ENCODE measurements at regions not wholly inside any gene's neighbourhood (a gene's known extent, or its start where the extent isn't known, plus 50 kb on each side); places are given as distances from the start of the nearest gene placed in this dataset.

DNA sequence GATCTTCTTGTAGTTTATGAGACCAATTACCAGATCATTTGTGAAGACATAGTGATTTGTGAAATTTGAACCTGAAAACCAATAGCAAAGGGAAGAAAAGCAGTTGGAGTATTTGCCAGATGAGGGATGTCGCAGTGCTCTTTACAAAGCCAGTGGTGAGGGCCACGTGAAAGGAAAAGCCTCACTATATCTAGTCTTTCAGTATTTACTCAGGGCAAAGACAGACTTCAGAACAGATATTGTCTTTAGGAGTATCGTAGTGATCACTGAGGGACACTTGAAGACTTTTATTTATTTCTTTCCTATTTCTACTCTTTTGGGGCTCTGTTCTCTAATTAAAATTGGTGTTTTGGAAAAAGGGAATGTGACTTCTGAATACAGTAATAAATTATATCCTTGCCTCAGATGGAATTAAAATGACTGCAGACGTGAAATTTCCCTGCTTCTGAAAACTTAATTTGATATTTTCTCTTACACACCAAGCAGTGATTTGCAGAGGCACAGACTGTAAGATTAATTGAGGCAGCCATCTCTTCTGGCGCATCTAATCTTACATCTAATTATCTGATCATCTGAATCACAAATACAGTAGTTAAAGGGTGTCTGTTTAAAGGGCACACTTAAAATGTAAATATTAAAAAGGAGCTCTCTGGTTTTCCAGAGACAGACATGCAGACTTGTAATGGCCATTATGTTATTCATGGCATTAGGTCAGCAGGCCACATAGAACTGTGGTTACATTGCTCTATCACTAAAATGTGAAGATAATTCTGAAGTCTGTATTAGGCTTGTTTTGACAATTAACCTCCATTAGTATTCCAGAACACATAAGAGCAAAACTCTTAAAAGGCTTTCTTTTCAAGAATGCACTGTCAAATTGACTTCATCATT, 193.0 kb upstream of the GOLIM4 start:
- no peaks in the 10 kb centered on the region for H3K36me3 ChIP-seq (ENCODE audit: insufficient read depth, low read length)
- TF ChIP-seq EZH2 (IDR thresholded peaks at IDR 0.05; ENCODE audit: insufficient read depth, low read length) = no peak
- TF ChIP-seq, protein P1, sequence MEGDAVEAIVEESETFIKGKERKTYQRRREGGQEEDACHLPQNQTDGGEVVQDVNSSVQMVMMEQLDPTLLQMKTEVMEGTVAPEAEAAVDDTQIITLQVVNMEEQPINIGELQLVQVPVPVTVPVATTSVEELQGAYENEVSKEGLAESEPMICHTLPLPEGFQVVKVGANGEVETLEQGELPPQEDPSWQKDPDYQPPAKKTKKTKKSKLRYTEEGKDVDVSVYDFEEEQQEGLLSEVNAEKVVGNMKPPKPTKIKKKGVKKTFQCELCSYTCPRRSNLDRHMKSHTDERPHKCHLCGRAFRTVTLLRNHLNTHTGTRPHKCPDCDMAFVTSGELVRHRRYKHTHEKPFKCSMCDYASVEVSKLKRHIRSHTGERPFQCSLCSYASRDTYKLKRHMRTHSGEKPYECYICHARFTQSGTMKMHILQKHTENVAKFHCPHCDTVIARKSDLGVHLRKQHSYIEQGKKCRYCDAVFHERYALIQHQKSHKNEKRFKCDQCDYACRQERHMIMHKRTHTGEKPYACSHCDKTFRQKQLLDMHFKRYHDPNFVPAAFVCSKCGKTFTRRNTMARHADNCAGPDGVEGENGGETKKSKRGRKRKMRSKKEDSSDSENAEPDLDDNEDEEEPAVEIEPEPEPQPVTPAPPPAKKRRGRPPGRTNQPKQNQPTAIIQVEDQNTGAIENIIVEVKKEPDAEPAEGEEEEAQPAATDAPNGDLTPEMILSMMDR (IDR thresholded peaks at IDR 0.05; ENCODE audit: insufficient read depth, low read depth, low read length) = no peak
- Mint-ChIP-seq H3K27me3 (ENCODE audit: low read depth, unreplicated experiment) (no peaks in the 10 kb centered on the region), H3K9me3 (ENCODE audit: unreplicated experiment) (no peaks in the 10 kb centered on the region), H3K4me3 (ENCODE audit: unreplicated experiment) (no peak overlapping the region), H3K4me1 (ENCODE audit: low read depth, unreplicated experiment) (no peaks in the 10 kb centered on the region), H3K27ac (ENCODE audit: unreplicated experiment) (no peak overlapping the region), H3K36me3 (ENCODE audit: low read depth, unreplicated experiment) (no peaks in the 10 kb centered on the region)
- H2AFZ ChIP-seq (ENCODE audit: low read depth, low read length) = no peak overlapping the region
- H3K9ac ChIP-seq (ENCODE audit: low read length) = no peak overlapping the region
- FAIRE-seq = no peak
- H3K4me3 ChIP-seq (ENCODE audit: insufficient read depth, low read depth, low read length) = no peak overlapping the region
- no peak for DNase-seq (ENCODE audit: low read depth)
- no peaks in the 10 kb centered on the region for H3K4me1 ChIP-seq (ENCODE audit: insufficient read depth, low read length)
- H4K20me1 ChIP-seq (ENCODE audit: insufficient read depth, low read length) = no peaks in the 10 kb centered on the region
- no peaks in the 10 kb centered on the region for H3K27me3 ChIP-seq (ENCODE audit: insufficient read depth, low read length)
- no peak overlapping the region for H3K4me2 ChIP-seq (ENCODE audit: low read length)
- H3K79me2 ChIP-seq (ENCODE audit: insufficient read depth, low read length) = no peaks in the 10 kb centered on the region
- H3K27ac ChIP-seq (ENCODE audit: low read depth, low read length) = no peak overlapping the region
- no peaks in the 10 kb centered on the region for H3K9me3 ChIP-seq (ENCODE audit: insufficient read depth, low read depth, low read length)

DNA sequence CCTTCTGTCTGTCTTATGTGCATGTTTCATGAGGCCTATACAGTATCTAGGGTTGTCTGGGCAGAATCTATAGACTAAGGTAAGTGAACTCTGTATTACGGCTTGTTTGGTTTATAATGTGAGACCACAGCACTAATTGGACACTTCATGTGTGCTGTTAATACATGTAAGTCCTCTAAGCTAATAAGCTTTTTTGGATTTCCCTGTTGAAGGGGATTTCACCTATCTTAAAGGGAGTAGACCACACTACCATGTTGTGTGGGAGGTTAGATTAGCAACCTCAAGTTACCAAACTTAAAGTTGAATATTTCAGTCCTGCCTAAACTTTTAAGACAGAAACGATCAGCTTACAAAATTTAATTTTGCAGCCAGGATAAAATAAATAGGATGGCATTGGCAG, 189.8 kb upstream of the GOLIM4 start:
- Mint-ChIP-seq H3K27ac (ENCODE audit: unreplicated experiment) (no peak overlapping the region), H3K9me3 (ENCODE audit: unreplicated experiment) (no peaks in the 10 kb centered on the region), H3K36me3 (ENCODE audit: low read depth, unreplicated experiment) (no peaks in the 10 kb centered on the region), H3K4me3 (ENCODE audit: unreplicated experiment) (no peak overlapping the region), H3K4me1 (ENCODE audit: low read depth, unreplicated experiment) (no peaks in the 10 kb centered on the region), H3K27me3 (ENCODE audit: low read depth, unreplicated experiment) (no peaks in the 10 kb centered on the region)
- Histone ChIP-seq H3K79me2 (ENCODE audit: insufficient read depth, low read length) (no peaks in the 10 kb centered on the region), H3K4me2 (ENCODE audit: low read length) (no peak overlapping the region), H3K36me3 (ENCODE audit: insufficient read depth, low read length) (no peaks in the 10 kb centered on the region), H2AFZ (ENCODE audit: low read depth, low read length) (no peak overlapping the region), H3K4me3 (ENCODE audit: insufficient read depth, low read depth, low read length) (no peak overlapping the region), H3K27me3 (ENCODE audit: insufficient read depth, low read length) (no peaks in the 10 kb centered on the region), H3K9ac (ENCODE audit: low read length) (no peak overlapping the region), H3K27ac (ENCODE audit: low read depth, low read length) (no peak overlapping the region), H4K20me1 (ENCODE audit: insufficient read depth, low read length) (no peaks in the 10 kb centered on the region), H3K9me3 (ENCODE audit: insufficient read depth, low read depth, low read length) (no peaks in the 10 kb centered on the region), H3K4me1 (ENCODE audit: insufficient read depth, low read length) (no peaks in the 10 kb centered on the region)
- no peak for TF ChIP-seq EZH2 (IDR thresholded peaks at IDR 0.05; ENCODE audit: insufficient read depth, low read length)
- TF ChIP-seq, protein P1 (IDR thresholded peaks at IDR 0.05; ENCODE audit: insufficient read depth, low read depth, low read length) = no peak
- FAIRE-seq = no peak
- no peak for DNase-seq (ENCODE audit: low read depth)

GRCh38 chr3:168284728-168285127, 189.0 kb upstream of the GOLIM4 start:
- H3K4me3 Mint-ChIP-seq (ENCODE audit: unreplicated experiment) = no peak overlapping the region
- no peaks in the 10 kb centered on the region for H3K36me3 Mint-ChIP-seq (ENCODE audit: low read depth, unreplicated experiment)
- Histone ChIP-seq H2AFZ (ENCODE audit: low read depth, low read length) (no peak overlapping the region), H3K4me1 (ENCODE audit: insufficient read depth, low read length) (no peaks in the 10 kb centered on the region), H3K4me3 (ENCODE audit: insufficient read depth, low read depth, low read length) (no peak overlapping the region), H3K27me3 (ENCODE audit: insufficient read depth, low read length) (no peaks in the 10 kb centered on the region), H3K9ac (ENCODE audit: low read length) (no peak overlapping the region), H3K79me2 (ENCODE audit: insufficient read depth, low read length) (no peaks in the 10 kb centered on the region), H3K9me3 (ENCODE audit: insufficient read depth, low read depth, low read length) (no peaks in the 10 kb centered on the region), H3K27ac (ENCODE audit: low read depth, low read length) (no peak overlapping the region), H3K4me2 (ENCODE audit: low read length) (no peak overlapping the region), H3K36me3 (ENCODE audit: insufficient read depth, low read length) (no peaks in the 10 kb centered on the region), H4K20me1 (ENCODE audit: insufficient read depth, low read length) (no peaks in the 10 kb centered on the region)
- H3K27me3 Mint-ChIP-seq (ENCODE audit: low read depth, unreplicated experiment) = no peaks in the 10 kb centered on the region
- no peaks in the 10 kb centered on the region for H3K9me3 Mint-ChIP-seq (ENCODE audit: unreplicated experiment)
- TF ChIP-seq, protein P1 (IDR thresholded peaks at IDR 0.05; ENCODE audit: insufficient read depth, low read depth, low read length) = no peak
- no peak for TF ChIP-seq EZH2 (IDR thresholded peaks at IDR 0.05; ENCODE audit: insufficient read depth, low read length)
- DNase-seq (ENCODE audit: low read depth) = no peak
- no peaks in the 10 kb centered on the region for H3K4me1 Mint-ChIP-seq (ENCODE audit: low read depth, unreplicated experiment)
- H3K27ac Mint-ChIP-seq (ENCODE audit: unreplicated experiment) = no peak overlapping the region
- no peak for FAIRE-seq
